ENCODE measurements at regions not wholly inside any gene's neighbourhood (a gene's known extent, or its start where the extent isn't known, plus 50 kb on each side); places are given as distances from the start of the nearest gene placed in this dataset.
A peak's percentile ranks its signal among the peaks of the same experiment; 100 is the strongest.

DNA sequence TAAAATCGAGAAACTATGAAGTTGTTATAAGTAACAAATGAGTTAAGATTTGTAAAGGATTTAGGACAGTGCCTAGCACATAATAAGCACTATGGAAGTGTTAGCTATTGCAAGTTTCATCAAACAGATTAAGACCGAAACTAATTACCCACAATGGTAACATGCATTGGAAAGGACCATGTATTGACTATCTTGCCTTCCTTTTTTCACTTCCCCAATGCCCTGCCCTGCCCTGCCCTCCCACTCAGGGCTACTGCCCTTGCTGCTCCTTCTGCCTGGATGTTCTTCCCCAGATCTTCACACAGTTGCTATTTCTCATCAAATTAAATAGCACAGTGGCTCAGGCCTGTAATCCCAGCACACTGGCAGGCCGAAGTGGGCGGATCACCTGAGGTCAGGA is 202.1 kb upstream of the PSMD7 start:
- peak; percentile 90 for DNase-seq

DNA sequence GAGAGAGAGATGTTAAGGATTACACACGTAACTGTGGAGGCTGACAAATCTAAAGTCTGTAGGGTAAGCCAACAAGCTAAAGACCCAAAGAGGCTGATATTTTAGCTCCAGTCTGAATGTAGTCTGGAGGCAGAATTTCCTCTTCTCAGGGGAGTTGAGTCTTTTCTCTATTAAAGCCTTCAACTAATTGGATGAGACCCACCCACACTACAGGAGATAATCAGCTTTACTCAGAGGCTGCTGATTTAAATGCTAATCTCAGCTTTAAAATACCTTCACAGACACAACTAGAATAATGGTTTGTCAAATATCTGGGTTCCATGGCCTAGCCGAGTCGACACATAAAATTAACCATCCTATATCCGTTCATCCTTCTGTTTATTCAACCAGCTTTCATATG is 204.3 kb upstream of the PSMD7 start:
- no peak for DNase-seq

DNA sequence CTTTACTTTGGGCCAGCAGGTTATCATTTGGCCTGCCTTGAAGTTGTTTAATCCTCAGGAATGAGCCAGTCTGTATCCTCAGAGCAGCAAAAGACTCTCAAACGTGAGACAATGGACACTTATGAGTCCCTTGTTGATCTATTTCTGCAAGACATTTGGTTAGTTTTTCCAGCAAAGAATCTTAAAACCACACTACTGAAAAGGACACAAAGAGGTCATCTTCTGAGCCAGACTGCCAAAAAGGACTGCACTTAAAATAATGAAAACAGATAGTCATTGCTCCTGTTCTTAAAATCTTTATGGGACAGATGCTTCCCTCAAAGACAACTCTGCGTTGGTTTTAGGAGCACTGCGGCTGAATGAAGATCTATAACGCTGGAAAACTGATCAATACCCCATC is 205.7 kb upstream of the PSMD7 start:
- DNase-seq = no peak

DNA sequence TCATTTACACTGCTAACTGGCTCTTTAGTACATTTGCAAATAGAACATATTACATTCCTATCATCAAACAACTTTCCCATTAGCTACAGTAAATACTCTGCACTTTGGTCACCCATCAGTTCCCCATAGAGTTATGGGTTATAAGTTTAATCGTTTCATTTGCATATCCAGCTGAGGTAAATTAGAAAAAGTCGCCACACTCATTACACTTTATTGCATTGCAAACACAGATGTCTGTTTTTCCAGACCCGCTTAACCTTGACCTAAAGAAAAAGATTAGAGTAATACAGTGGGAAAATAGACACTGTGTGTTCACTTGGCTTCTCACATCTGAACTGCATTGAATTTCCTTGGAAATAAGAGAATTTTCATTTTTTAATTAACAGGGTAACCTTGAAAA is 213.1 kb upstream of the PSMD7 start:
- DNase-seq = no peak

DNA sequence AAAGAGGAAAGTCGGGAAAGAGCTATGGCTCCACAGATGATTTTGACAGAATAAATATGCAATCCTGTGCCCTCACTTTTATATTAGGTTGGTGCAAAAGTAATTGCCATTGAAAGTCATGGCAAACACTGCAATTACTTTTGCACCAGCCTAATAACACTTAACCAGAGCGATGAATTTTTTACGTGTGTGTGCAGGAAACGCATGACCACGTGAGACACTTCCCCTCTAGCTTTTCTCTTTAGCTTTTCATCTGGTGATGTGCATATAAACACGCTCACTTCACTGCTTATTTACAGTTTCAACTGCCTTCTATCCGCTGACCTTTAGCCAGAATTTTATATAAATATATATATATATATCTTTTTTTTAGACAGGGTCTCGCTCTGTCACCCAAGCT is 216.3 kb upstream of the PSMD7 start:
- DNase-seq = no peak

DNA sequence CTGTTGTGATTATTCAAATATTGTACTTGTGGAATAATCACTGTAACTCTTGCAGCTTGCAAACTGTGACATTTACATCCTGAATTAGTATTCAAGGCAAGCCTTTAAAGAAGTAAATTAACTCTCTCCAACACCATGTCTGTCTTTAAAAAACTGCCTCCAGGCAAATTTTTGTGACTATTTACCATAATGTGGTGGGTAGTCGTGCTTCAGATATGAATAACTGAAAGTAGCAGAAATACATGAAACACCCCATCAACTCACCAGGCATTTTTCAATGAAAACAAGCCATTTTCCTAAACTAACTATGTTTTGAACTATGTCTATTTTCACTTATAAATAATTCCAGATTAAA is 217.4 kb upstream of the PSMD7 start:
- DNase-seq = no peak

DNA sequence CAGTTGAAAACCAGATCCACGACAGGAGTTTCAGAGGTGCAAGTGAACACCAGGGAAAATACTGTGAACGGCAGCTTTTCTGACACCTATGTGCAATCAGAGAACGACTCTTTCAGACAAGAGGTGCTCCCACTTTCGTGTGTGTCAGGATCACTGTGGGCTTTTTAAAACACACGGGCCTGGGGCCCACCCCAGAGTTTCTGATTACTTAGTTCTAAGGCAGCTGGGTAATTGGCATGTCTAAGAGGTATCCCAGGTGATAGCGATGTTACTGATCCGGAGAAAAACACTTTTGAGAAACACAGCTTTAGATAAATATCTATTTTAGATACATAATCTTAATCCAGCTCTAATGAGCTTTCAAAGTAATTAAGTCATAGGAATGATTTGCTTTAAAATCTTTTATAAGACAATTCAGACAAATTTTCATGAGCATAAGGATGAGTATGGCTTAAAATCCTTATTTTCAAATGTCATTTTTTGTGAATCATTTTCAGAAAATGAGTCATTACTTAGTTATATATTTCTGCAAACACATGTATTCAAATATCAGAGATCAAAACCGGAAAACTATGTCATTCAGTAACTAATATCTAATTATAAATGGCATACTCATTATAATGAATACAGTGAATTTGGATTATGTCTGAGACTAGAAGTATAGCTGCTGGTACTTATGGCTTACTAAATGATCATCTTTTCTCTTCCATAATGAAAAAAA is 217.9 kb upstream of the PSMD7 start:
- DNase-seq = no peak

DNA sequence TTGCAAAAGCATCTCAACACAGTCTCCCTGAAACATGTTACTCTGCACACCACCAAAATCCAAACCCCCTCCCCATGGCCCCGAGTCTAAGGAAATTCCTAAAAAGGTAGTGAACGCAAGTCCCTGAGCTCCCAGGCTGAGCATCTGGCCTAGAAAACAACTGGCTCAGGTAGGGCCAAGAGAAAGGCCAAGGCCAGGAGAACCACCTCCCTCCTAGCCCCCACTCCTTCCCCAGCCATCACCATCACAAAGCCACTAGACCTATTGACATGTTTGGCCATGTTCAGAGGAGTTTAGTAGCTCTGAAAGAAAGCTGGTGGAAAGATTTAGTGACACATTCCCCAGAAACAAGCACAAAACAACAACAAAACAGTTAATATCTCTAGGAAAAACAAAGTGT is 220.0 kb upstream of the PSMD7 start:
- no peak for DNase-seq

DNA sequence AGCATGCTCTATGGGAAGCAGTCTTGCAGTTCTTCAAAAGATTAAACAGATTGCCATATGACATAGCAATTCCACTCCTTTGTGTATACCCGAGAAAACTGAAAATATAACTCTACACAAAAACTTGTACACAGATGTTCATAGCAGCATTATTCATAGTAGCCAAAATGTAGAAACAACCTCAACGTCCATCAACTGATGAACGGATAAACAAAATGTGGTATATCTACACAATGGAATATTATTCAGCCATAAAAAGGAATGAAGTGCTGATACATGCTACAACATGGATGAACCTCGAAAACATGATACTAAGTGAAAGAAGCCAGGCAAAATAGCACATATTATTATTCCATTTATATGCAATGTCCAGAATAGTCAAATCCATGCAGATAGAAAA is 221.2 kb upstream of the PSMD7 start:
- DNase-seq = no peak

DNA sequence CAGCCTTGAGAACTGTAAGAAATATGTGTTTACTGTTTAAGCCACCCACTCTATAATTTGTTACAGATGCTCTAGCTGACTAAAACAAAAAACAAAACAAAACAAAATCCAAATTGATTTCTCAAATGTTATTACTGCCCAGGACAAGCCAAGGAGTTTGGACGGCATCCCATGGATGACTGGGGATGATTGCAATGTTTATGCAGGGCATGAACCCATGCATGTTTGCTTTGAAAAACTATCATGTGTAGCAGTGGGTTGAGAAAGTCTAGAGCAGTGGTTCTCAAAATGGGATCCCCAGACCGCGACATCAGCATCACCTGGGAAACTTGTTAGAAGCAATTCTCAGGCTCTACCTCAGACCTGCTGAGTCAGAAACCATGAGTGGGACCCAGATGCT is 223.2 kb upstream of the PSMD7 start:
- no peak for DNase-seq

DNA sequence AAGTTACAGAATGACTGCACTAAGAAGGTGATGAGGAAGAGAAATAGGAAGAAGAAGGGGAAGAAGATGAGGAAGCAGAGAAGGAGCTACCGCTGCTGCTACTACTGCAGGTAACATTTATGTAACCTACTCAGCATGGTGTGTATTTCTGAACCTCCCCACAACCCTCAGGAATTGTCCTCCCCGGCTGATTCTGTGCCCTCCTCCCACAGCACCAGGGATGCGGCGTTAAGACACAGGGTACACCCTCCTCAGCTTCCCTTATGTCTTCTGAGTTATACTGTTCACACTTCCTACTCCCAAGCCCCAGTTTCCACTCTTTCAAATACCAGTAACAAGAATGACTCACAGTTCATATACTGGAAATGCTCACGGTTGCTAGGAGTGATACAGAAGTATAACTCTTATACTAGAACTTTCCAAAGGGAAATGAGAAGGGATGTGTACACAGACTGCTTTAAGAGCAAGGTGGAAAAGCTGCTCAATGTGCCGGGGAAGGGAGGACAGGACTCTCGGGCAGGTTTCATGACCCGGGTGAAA is 224.5 kb upstream of the PSMD7 start:
- no peak for DNase-seq

DNA sequence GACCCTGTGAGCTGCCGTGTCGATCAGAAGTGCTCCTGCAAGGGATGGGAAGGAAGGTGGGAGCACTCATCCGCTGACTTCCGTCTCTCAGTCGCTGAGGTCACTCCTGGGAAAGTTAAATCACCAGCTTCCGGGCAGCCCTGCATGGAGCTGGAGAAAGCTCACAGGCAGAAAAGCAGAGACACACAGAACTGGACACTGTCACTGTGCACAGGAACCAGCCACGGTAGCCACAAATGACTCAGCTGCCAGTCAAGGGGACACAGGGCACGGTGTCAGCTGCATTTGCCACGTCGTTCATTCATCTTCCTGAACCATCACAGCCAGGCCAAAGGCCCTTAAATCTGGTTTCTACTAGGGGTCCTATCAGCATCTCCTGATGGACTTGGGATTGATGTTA is 226.4 kb upstream of the PSMD7 start:
- peak; percentile 5 for DNase-seq

DNA sequence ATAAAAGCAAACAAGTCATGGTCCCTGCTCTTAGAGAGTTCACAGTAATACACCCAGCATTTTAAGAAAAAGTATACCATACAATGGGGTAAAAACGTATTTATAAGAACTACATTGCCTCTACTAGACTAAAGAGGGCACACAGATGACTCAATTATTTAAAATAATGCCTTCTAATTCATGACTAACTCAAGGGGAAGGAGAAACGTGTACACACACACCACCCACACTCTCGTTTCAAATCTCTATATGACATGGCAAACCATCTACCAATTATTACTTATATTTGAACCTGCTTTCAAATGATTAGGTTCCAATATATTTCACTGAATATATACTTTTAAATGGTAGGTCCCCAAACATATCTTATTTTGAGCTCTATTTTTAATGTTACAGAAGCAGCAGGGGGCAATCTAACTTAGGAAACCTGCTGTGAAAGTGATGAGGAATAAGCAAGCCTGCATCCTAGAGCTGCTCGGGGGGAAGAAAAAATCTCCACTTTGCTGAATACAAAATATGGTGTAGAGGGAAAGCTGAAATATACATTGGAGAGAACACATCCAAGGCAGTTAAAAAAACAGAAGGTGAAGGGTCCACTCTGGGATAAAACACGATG is 232.4 kb upstream of the PSMD7 start:
- no peak for DNase-seq

DNA sequence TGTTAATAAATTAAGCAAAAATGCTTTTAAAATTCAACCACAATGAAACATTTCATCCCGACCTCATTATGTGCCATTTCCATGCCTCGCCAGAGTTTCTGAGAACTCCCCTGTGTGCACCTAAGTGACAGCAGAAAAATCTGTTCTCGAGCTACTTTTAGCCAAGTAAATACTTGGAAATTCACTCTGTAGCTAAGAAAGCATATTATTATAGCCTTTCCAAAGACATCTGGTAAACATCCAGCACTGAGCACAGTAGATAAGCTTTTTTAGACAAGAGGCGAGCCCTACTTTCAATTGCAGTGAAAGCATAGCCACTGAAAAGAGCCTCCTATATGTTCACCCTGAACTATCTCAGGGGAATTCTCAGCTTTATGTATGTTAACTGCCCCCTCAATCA is 242.8 kb upstream of the PSMD7 start:
- DNase-seq = no peak

DNA sequence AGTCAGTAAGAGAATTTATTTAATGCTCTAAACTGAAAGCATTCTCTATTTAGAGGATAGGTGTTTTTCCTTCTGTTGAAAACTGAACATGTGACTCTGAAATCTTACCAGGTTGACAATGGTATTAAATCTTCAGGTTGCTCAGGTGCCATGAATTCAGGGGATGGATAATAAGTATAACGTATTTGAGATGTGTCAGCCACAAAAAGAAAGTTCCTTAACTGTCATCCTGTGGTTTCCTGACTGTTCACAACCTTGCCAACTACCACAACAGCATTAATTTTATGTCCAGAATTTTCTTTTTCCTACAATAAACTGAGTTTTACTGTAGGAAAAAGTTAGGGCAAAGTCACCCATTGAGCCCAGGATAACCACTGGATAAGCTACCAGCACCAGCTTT is 243.3 kb upstream of the PSMD7 start:
- DNase-seq = no peak

DNA sequence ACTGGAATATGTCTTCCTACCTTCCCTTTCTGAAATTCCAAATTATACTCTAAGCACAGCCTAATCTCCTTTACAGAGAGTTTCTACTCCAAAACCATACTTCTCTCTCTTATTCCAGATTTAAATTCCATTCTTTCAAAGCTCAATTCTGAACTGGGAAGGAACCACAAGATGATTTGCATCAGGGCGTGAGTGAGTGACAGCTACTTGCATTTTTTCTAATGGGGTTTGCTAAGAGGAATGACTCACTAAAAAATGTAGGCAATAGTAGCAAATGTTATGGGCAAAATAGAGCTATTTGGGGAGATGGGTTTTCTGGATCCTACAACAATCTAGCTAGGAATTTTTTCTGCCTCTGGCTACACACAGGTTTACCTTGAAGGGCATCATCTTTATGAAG is 244.6 kb upstream of the PSMD7 start:
- no peak for DNase-seq

DNA sequence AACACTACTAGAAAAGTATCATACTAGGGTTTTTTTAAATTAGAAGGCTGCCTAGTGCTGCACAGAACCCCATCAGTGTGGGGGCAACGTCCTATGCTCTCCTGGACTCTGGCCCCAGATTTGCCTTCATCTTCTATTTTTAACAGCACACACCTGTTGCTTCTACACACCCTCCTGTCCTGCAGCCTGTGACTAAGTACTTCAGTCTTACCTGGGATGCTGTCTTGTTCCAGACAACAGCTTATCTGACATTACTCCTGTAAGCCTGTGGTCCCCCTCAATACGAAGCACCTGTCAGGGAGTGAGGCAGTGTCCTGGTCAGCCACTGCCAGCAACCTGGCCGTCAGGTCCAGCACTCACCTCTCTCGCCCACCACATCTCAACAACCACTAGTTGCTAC is 247.6 kb upstream of the PSMD7 start:
- no peak for DNase-seq

DNA sequence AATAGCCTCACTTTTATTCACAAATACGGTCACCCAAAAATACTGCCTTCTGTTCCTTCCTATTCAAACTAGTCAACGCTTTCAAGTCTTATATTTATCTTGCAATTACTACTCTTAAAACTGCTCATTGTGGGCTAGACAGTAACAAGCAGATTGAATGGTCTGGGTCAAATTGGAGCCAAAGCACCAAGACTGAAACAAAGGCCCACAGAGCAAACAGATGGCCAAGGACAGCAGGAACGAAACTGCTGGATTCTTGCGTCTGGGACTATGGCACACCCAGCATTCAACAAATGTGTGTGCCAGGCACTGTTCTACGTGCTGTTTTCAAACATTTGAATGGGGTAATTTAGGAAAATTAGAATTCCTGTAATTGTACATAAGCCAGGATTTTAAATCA is 250.1 kb upstream of the PSMD7 start:
- no peak for DNase-seq

DNA sequence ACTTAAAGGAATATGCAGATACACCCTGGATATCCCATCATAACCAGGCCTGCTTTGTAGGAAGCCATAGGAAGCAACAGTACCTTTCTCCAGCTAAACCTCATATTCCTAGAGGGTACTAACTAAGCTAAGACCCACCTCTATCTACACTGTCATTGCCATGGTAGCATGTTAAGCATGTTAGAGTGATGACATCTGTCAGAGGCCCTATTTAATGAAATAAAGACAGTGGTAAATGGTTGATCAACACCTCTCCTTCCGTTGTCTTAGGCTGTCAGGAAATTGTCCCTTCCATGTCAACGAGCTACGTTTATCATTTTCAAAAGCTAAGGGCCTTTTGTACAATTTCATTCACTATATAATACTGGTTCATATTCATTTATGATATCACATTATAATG is 251.1 kb upstream of the PSMD7 start:
- DNase-seq = no peak

DNA sequence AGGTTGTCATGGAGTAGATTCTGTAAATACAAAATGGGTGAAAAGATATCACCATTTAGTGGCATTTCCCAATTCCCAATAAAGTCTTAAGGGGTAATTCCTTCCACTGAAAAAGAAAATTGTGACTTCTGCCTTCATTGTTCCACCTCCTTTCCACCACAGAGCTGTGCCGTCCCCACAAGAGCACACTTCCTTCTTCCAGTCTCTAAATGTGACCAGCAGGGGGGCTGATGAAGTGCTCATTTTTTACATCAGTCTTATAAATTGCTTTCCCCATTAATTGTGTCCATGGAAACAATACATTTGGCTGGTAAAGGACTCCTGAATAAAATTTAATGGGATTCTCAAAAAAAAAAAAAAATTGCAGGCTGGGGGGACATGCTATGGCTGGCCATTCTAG is 260.8 kb upstream of the PSMD7 start:
- DNase-seq = peak; percentile 32

DNA sequence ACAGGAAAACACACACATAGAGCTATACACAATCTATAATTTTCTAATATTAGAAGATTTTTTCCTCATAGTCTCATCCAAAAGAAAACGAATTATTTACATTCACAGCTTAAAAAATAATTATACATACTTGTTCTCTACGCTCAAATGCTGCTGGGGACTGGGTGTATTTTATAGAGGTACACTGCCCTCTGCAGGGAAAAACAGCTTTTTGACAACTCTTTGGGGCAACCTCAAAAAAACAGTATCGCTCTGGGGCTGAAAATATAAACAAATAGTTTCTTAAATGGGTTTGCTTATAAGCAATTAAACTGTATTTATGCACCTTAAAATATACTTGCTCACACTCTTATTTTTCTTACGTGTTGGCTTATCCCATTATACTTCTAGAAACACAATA is 261.8 kb upstream of the PSMD7 start:
- no peak for DNase-seq

DNA sequence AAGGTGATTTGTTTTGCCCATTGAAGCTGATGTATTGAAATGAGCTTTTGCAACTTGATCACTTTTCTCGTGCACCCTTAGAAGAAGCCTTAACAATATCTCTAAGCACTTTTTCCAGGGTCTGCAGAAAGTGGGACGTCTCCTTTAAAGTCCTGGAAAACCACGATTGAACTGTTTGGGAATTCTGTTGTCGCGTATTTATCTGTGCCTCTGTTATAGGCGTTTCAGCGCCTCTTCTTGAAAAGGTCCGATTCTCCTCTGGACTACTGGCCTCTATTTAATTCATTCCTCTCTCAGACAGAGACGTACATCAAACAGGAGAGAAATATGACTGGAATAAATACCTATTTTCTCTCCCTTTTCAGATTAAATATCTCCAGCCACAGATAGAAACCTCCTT is 262.4 kb upstream of the PSMD7 start:
- no peak for DNase-seq

DNA sequence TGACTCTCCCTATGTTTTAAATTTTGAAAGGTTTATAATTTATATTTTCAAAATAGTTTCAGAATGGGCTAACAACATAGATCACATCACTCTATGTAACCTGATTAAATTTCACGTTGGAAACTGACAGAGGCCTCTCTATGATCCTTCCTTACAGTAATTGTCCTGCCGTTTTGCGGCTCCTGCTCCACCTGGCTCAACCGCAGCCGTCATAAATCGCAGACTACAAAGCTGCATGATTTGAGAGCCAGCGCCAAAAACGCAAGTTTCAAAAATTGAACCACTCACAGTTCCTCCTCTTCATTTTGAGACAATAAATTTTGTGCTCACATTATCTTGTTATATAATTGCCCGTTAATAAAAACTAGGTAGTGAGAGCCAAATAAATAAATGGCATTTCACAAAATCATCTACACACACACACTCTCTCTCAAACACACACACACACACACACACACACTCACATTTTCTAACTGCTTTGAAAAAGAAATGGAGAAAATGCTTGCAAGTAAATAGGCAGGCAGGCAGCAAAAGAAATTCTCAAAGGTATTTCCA is 263.1 kb upstream of the PSMD7 start:
- DNase-seq = no peak

DNA sequence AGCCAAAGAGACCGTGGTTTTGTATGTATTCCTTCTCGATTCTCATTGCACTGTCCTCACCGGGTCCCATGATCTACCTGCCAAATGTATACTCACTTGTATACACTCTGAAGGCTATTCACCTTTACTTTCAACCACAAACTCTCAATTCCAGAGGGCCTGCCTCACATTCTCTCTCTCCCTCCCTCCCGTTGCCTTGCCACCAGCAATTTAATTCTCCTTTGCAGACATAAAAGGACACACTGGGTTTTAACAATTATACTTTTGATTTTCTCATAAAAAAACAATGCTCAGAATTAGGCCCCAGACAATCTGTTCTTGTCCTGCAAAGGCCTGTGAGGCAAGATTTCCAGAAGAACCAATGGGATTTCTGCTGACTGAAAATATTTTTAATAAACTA is 265.1 kb upstream of the PSMD7 start:
- no peak for DNase-seq
